ENCODE measurements at regions not wholly inside any gene's neighbourhood (a gene's known extent, or its start where the extent isn't known, plus 50 kb on each side); places are given as distances from the start of the nearest gene placed in this dataset.

DNA sequence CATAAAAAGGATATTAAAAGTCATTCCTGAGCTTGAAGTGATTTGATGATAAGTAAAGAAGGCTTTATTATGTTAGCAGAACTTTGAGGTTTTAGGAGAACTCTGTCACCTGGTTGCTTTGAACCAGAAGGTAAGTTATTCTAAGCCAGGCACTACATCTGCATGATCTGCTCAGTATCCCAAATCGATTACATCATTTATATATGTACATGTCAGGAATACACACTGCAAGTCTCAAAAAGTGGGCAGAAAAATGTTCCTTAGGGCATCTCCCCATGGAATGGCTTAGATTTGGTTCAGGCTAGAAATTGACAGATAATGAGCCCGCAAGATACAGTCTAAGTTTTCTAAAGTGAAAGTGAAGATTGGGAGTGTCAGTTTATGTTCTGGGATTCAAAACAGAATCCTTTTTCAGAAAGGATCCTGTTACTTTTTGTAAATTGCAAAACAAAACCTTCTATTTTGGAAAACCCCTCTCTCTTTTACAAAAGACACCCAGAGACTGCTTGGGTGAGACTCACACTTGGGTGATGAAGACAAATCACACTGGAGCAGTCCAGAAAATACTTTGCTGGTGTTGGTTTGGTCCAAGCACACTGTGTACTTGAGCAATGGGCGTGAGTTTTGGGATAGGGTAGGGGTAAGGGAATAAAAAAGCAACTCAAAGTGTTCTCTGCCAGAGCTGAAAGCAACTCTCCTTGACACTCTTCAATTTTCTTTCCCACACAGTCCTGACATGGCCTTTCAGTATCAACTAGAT lies 114.5 kb downstream of the FOXD1 start:
- ATAC-seq (no peak), DNase-seq (ENCODE audit: low read depth, low spot score) (no peak), FAIRE-seq (no peak)
- intact Hi-C loops (cut with micrococcal nuclease; ENCODE audit: unreplicated experiment): no loop called here
- Histone ChIP-seq H3K4me1 (ENCODE audit: control insufficient read depth, insufficient read depth, low read length) (no peaks in the 10 kb centered on the region), H4K20me1 (ENCODE audit: control insufficient read depth, insufficient read depth) (no peaks in the 10 kb centered on the region), H3K27me3 (replicated peaks in 1 of 2; ENCODE audit: control insufficient read depth in 2 of 2, insufficient read depth in 2 of 2, low read length in 1 of 2) (peaks cover 1 to 4% of the 10 kb centered on the region in 2 experiments; a peak in 3 of 4 replicates), H3K27ac (ENCODE audit: control insufficient read depth, insufficient read depth) (no peak overlapping the region), H3K36me3 (ENCODE audit: control insufficient read depth in 2 of 2, insufficient read depth in 2 of 2, low read length in 1 of 2) (no peaks in the 10 kb centered on the region), H3K79me2 (ENCODE audit: control insufficient read depth, insufficient read depth, low read length) (no peaks in the 10 kb centered on the region), H3K9me3 (replicated peaks; ENCODE audit: control insufficient read depth, insufficient read depth, low read length) (no peaks in the 10 kb centered on the region; the same call in 2 of the 3 replicates), H3K4me2 (ENCODE audit: control insufficient read depth, insufficient read depth) (no peak overlapping the region), H3K4me3 (no peak overlapping the region), H3K9ac (ENCODE audit: control insufficient read depth, insufficient read depth, low read length) (no peak overlapping the region), H2AFZ (ENCODE audit: control insufficient read depth, low read depth, low read length) (no peak overlapping the region)
- TF ChIP-seq, protein P1, sequence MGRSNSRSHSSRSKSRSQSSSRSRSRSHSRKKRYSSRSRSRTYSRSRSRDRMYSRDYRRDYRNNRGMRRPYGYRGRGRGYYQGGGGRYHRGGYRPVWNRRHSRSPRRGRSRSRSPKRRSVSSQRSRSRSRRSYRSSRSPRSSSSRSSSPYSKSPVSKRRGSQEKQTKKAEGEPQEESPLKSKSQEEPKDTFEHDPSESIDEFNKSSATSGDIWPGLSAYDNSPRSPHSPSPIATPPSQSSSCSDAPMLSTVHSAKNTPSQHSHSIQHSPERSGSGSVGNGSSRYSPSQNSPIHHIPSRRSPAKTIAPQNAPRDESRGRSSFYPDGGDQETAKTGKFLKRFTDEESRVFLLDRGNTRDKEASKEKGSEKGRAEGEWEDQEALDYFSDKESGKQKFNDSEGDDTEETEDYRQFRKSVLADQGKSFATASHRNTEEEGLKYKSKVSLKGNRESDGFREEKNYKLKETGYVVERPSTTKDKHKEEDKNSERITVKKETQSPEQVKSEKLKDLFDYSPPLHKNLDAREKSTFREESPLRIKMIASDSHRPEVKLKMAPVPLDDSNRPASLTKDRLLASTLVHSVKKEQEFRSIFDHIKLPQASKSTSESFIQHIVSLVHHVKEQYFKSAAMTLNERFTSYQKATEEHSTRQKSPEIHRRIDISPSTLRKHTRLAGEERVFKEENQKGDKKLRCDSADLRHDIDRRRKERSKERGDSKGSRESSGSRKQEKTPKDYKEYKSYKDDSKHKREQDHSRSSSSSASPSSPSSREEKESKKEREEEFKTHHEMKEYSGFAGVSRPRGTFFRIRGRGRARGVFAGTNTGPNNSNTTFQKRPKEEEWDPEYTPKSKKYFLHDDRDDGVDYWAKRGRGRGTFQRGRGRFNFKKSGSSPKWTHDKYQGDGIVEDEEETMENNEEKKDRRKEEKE (IDR thresholded peaks at IDR 0.05): no peak
- TF ChIP-seq NR2C1 (IDR thresholded peaks at IDR 0.05) (no peak), IKZF2 (IDR thresholded peaks at IDR 0.05) (no peak), BRCA1 (IDR thresholded peaks at IDR 0.05; ENCODE audit: low read depth, low read length) (no peak), CEBPB (IDR thresholded peaks at IDR 0.05; ENCODE audit: borderline replicate concordance in 1 of 2, low read depth in 2 of 2, low read length in 2 of 2) (no peak), MYB (IDR thresholded peaks at IDR 0.05; ENCODE audit: borderline replicate concordance, low read depth, low read length) (no peak), TARDBP (IDR thresholded peaks at IDR 0.05; ENCODE audit: borderline replicate concordance) (no peak), PAX8 (IDR thresholded peaks at IDR 0.05) (no peak), POLR2AphosphoS5 (IDR thresholded peaks at IDR 0.05; ENCODE audit: low read length) (no peak), MEF2A (IDR thresholded peaks at IDR 0.05; ENCODE audit: insufficient read depth, low read depth, low read length) (no peak), DPF2 (IDR thresholded peaks at IDR 0.05) (no peak), TBL1XR1 (IDR thresholded peaks at IDR 0.05; ENCODE audit: low read depth, low read length) (no peak), CHD2 (IDR thresholded peaks at IDR 0.05; ENCODE audit: borderline replicate concordance, low read depth, low read length) (no peak)
- TF ChIP-seq, protein P2, sequence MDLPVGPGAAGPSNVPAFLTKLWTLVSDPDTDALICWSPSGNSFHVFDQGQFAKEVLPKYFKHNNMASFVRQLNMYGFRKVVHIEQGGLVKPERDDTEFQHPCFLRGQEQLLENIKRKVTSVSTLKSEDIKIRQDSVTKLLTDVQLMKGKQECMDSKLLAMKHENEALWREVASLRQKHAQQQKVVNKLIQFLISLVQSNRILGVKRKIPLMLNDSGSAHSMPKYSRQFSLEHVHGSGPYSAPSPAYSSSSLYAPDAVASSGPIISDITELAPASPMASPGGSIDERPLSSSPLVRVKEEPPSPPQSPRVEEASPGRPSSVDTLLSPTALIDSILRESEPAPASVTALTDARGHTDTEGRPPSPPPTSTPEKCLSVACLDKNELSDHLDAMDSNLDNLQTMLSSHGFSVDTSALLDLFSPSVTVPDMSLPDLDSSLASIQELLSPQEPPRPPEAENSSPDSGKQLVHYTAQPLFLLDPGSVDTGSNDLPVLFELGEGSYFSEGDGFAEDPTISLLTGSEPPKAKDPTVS (IDR thresholded peaks at IDR 0.05; ENCODE audit: low read depth, low read length): no peak
- 36% methylated on average over 3 of the region's 3 CpGs for WGBS (ENCODE audit: insufficient coverage, insufficient replicate concordance, low lambda C conversion rate, missing lambda C conversion rate)
- ChIA-PET CTCF (no interaction called here), POLR2A (no interaction called here), RAD21 (ENCODE audit: unreplicated experiment) (no interaction called here), SMC1A (ENCODE audit: uncharacterized antibody, unreplicated experiment) (no interaction called here)
- in situ Hi-C loops (cut with MboI): no loop called here
- no TSS peak for BruUV-seq (replicated peaks)
